NCI-H2029 (cell line): ENCODE measurements at regions not wholly inside any gene's neighbourhood (a gene's known extent, or its start where the extent isn't known, plus 50 kb on each side); places are given as distances from the start of the nearest gene placed in this dataset.

Source experiments
- DNase-seq: peaks from one replicate; lab custom pipeline; 2025; lab: John Stamatoyannopoulos, UW

DNA sequence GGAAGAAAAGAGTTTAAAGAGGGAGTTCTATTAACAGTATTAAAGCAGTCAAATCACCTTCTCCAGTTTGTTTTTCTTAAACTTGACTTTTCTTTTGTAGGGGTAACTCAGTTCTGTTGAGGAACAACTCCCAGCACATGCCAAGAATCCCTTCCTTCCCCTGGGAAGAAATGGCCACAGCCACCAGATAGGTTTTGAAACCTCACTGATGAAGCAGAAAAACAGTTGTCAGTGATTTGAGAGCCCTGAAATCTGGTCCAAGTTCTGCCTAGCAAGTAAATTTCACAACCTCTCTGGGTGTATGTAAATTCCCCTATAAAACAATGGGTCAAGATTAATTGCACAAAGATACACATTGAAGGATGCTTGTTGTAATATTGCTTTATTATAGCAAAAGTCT is 167.1 kb downstream of the DHX15 start:
- DNase-seq = no peak

DNA sequence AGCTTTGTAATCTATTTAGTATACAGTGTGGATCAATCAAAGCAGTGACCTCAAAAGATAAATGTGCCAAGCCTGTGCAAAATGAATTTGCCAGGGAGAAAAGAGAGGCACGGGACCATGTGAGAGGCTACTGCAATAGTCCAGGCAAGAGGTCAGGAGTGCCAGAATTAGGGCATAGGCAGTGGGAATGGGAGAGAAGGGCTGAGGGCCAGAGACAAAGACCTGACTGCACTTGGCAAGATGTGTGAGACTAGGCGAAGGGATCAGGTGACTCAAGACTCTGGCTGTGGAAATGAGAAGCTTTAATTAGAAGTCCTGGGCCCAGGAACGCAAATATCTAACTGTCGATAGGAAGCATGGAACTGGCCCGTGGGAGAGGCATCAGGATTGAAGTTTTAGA is 168.1 kb downstream of the DHX15 start:
- no peak for DNase-seq

DNA sequence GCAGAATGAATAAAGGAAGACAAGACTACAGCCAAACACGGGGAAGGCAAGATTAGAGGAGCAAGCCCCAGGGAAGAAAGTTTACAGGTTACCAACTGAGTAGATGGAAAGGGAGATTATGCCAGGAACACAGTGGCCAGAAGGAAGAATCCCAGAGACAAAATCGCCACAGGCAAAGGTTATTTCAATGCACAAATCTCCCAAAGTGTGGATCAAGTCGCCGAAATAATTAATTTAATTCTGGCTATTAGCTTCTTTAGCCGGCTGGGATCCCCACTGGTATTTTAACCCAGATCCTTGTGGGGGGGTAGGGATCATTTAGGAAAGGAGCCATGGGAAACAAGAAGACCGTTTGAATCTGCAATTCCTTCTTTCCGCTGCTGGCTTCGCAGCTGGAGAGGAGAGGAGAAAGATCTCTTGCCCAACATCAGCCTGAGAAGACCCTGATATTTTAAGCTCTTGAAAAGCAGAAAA is 171.0 kb downstream of the DHX15 start:
- DNase-seq = no peak

DNA sequence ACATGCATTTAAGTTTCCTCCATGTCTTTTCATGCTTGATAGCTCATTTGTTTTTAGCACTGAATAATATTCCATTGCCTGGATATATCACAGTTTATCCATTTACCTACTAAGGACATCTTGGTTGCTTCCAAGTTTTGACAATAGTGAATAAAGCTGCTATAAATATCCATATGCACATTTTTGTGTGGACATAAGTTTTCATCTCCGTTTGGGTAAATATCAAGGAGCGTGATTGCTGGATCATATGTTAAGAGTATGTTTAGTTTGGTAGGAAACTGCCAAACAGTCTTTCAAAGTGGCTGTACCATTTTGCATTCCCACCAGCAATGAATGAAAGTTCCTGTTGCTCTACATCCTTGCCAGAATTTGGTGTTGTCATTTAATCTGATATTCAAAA is 172.5 kb downstream of the DHX15 start:
- DNase-seq = no peak

DNA sequence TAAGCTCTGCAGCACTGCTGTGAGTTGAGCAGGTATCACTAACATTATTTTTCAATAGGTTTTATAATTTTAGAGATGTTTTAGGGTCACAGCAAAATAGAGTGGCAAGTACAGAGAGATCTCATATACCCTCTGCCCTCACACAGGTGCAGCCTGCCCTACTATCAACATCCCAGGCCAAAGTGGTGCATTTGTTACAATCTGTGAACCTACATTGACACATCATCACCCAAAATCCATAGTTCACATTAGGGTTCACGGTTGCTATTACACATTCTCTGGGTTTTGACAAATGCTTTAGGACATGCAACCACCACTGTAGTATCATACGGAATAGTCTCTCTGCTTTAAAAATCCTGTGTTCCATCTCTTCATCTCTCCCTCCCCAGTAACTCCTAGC is 173.1 kb downstream of the DHX15 start:
- DNase-seq = no peak

DNA sequence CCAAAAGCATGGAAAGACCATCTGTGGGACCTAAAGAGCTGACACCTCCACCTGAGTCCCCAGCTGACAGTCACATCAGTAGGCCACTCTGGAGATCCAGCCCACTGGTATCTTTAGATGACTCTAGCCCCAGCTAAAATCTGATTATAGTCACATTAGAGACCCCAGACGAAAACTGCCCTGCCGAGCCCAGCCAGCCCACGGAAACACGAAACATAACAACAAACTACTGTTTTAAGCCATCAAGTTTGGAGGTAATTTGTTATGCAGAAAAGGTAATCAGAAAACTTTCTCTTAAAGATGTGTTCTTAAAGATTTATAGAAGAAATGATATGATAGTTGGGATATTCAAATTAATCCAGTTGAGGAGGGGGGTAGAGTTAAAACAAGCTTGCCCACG is 175.7 kb downstream of the DHX15 start:
- no peak for DNase-seq

DNA sequence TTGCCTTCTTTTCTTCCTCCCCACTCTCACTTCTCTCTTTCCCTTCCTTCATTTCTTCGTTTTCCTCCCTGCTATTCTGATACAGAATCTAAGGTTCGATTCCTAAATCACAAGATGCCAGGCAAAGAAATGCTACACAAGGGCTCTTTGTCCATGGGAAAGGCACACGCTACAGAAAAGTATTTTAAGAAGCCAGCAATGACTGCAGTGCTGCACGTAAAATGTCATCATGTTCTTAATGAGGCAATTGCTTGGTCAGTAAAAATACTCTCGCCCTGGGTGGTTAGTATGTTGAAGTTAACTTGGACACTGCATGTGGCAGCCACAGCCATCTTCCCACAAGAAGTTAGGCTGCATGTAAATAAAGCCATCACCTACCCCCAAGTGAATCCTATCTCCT is 178.4 kb downstream of the DHX15 start:
- DNase-seq = no peak

DNA sequence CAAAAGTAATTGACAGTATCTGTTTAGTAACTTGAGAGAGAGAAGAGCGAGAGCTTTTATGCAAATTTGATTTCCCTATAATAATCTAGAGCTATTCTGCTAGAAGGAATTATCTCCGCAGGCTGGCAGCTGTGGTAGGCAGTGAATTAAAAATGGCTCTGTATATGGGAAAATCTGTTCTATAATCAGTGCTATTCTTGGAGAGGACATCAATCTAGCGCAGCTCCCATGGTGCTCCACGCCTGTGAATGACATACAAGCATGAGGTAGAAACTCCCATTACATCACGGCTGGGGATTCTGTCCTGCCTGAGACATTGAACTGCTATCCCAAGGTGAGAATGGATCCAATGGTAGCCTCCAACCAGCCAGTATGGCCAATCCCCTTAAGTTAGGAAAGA is 179.0 kb downstream of the DHX15 start:
- no peak for DNase-seq

DNA sequence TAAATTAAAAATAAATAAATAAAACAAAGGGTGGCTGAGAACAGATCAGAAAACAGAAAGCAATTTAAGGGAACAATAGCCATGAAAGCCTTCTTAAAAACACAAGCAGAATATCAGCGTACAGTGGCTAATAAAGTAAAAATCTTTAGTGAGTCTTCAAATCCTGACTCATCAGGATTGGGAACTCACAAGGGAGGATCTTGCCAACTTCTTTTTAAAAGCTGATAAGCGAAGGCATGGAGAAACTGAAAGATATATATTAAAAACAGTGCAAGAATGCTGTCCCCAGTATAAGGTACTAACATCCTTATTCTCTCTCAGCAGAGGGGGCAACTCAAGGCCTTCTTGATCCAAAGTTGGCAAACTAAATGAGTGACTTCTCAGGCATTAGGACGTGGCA is 180.1 kb downstream of the DHX15 start:
- no peak for DNase-seq

DNA sequence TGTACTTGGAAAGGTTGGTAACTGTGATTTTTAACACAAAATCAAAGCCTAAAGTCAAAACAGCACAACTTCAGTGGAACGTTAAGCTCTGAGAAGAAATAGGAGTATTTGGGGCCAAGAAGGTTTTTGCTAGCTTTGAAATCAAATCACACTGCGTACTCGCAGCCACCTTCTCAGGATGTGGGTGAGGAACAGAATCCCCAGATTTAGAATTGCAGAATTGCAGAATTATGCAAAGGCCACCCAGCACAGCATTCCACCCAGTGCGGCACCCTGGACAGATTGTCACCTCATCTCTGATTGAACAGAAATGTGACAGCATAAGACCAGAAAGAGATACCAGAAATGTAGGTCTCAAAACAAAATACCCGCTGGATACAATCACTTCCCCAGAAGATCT is 181.1 kb downstream of the DHX15 start:
- no peak for DNase-seq

DNA sequence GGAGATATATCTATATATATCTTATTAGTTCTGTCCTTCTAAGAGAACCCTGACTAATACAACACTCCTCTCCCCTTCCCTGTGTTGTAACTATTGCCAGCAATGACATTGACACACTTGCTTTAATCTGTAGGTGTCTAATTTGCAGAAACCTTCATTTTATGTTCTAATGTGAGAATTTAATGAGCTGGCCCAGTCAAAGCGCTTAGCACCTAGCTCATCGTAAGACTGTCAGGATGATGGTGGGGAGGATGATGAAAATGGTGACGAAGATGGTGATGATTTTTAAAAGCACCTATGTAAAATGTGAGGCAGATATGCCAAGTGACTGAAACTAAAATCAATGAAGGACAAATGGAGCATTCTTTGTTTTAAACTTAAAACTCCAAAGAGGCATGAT is 183.8 kb downstream of the DHX15 start:
- DNase-seq = no peak

DNA sequence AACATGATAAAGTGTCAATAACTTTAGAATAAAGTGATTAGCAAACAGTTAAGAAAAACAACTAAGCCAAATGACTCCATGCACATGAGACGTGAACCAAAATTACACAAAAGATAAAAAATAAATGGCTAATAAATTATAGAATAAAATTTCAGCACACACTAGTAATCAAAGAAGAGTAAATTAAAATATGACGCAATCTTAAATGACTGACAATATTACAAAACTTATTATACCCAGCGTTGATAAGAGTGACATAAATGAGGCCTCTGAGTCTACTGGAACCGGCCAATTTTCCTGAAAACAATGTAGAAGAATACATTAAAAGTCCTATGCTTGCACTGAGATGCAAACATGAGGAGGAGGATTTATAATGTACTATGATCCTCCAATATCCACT is 187.4 kb downstream of the DHX15 start:
- no peak for DNase-seq

DNA sequence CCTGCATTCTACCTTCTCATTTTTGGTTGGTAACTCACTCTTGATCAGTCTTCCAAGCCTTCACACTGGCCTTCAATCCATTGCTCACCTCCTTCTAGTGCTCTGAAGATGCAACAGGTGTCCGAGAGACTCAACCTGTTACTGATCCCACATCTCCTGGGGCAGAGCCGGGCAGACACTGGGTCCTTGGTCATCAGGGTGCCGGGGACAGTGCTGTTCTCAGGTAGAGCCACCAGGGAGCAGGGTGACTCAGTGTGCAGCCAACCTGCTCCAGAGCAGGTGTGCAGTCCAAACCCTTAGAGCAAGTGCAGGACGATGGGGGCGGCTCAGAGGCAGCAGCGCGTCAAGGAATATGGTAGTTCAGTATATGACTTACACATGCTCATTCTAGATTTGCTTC is 188.4 kb downstream of the DHX15 start:
- no peak for DNase-seq

DNA sequence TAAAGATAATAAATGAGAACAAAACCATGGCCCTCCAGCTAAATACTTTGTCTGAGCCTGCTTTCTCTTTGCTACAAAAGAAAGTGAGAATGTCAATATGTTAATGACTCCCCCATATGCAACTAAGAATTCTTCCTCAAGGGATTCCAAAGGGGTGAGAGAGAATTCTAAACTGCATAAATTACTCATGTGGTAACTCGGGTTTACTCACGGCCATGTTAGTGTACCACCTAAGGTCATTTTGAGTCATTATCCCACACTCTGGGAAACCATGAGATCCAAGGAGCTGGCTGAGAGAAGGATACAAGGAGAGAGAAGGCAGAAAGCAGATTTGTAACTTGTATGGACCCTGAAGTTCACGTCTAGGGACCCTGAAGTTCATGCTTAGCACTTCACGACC is 190.3 kb downstream of the DHX15 start:
- DNase-seq = no peak

DNA sequence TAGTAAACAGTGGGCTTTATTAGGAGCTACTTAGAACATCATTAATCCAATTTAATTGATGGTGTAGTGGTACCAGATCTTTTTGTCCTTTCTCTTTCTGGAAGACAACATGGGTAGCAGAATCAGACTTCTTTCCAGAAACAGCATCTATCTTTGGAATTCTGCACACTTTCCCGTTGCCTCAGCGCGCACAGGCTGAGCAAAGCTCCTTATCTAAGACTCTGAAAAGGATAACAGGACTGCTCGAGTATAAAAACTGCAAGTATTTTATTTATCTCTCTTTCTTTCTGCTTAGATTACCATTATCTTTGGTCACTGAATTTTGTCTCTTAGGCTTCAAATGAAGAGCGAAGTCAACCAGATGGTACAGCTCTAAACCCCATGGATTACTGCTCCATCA is 191.7 kb downstream of the DHX15 start:
- DNase-seq = no peak

DNA sequence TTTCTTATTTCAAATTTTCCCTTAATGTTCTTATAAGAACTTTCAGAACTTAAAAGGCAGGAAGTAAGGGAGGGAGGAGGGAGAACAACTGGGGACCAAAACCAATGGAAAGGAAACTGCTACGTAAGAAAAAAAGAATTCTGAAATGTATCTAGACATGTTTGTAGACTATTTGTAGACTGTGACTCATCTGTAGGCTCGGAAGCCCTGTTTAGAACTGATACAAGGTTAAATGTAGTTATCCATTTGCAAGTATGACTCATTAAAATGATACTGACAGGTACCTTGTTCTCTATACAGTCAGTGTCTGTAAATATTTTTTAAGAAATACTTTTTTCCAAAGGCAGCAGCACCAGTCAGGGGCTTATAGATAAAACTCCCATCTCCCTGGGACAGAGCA is 202.0 kb downstream of the DHX15 start:
- no peak for DNase-seq

DNA sequence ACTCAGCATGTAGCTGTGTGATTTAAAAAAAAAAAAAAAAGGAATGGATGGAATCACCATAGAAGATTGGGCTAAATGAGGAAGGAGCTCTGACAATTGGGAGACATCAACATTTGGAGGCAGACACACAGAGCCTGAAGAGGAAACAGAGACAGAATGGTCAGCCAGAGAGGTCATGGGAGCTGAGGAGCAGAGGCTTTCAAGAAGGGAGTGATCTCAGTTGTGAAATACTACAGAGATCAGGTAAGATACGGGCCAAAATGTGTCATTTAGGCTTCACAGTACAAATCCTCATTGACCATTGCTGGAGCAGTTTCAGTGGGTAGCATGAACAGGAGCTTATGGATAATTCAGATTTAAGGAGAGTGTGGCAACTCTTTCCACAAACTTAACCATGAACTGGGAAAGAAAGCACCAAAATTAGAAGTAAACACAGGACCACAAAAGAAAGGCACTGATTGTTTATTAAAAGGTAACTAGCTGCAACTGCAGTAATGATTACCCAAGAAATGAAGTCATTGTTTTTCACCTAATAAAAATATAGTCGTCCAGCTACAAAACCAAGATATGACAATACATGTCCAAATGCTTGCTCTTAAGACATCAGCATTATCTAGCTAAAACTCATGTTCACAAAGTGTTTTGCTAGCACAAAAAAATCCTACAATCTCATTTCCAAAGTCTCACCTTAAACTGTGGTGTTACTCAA is 203.2 kb downstream of the DHX15 start:
- DNase-seq = no peak

DNA sequence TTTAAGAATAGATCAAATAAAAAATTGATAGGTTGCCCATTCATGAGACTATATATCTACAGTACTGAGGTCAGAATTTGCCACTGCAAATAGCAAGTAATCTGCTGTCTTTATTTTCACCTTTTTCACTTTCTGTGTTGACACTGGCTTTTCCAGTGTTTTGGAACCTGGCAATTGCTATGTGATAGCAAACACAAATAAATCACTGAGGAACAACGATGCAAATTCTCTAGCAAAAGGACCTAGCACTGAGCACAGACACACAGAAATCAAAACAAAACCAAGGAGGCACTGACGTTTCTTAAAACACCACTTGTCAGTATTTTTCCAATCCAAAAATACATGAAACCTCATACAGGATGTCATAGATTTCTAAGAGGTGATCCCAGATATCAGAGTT is 210.7 kb downstream of the DHX15 start:
- DNase-seq = no peak

DNA sequence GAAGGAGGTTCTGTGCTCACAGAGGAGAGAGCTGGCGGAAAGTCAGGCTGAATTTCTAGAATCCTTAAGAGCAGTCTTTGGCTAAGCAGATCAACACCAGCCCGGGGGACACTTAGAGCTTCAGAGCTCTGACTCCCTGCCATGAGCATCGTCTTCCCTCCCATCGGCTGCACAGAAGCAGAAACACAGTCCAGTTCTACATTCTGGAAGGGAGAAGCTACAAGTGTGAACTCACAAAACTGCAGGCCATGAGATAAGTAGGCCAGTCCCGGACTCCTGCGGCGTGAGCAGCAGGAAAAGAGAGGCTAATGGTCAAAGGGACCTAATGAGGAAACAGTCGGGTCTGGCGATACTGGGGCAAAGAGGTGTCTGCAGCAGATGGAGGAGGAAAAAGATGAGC is 211.5 kb downstream of the DHX15 start:
- DNase-seq = no peak

DNA sequence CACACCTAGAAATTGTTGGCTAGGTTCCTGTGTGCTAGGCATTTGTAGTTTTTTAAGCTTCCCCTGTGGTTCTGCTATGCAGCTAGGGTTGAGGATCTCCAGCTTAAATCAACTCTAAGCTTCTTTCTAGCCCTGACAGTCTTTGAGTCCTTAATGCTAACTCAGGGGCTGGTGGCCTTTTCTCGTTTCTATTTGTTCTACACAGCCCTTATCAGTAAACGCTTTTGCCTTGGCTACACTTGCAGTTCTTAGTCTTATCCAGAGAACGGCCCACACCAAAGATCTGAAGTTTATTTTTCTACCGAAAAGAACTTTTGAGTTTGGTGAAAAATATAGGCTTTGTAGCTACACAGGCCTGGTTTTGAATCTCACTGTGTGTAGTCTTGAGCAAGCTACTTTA is 212.0 kb downstream of the DHX15 start:
- no peak for DNase-seq

DNA sequence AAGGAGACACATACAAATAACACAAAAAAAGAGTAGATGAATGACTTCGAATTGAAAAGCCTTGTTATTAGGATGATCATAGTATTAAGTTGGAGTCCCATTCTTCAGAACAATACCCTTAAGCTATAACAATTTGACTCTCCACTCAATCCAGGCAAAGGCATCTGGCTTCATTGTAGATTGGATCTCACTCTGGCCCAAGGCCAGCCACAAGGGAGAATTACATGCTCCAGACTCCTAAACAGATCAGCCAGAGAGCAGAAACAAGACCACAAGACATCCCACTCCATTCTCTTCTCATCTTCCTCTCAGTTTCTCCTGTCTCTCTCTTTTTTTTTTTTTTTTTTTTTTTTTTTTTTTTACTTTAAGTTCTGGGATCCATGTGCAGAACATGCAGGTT is 213.9 kb downstream of the DHX15 start:
- DNase-seq = no peak

DNA sequence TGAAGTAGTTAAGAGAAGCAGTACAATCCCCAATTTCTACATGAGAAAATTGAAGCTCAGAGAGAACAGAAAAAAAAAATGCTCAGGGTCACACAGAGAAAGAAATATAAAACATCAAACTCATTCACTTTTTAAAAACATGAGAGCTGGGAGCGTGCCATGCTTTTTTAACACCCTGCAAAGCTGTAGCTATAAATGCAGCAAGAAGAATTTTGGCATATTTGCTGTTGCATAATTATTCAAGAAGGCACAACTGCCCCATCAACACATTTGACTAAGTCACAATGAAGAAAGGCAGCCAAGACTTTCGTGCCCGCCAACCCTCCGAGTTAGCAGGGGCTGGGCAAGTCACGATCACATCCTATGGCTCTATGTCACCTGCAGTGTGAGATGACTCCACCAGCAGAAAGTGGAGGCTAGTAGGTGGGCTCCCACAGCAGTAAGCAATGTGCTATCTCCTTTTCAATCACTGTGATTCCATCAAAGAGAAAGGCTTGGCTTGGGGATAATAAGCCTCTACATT is 214.8 kb downstream of the DHX15 start:
- no peak for DNase-seq

DNA sequence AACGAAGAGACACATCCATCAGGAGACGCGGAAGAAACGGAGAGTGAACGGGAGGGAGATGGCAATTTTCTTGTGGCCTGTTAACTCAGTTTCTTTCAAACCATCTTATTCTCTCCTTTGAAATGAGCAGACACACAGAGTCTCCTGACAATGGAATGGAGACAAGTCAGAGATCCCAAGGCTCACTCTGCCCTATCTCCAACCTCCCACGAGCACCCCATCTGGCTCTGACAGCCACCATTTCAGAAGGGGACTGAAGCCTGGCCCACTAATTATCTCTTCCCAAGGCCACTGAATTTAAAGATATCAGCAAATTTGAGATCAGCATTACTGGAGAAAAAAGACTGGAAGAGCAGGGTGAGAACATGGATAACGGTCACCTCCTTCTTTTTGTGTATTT is 215.6 kb downstream of the DHX15 start:
- DNase-seq = no peak

DNA sequence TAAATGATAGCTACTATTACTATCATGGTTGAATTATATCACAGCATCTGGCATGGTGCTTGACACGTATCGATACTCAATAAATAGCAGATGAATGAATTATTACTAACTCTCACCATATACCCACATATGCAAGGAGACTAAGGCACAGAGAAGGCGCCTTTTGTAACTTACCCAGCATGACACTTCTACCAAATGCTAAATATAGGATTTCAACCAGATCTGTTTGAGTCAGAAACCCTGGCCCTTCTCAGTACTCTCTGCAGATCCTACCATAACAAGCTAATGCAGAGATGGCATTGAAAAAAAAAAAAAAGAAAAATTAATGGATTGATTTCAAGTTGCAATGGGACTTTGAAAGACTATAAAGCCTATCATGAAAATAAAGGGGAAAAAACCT is 219.5 kb downstream of the DHX15 start:
- no peak for DNase-seq
